Tibial nerve (tissue), 4 donors: ENCODE measurements at regions not wholly inside any gene's neighbourhood (a gene's known extent, or its start where the extent isn't known, plus 50 kb on each side); places are given as distances from the start of the nearest gene placed in this dataset.

ENCODE experiments used
- DNase-seq, 2 donors: peaks; one replicate each; pipeline ENCODE4 v3.0.0-alpha.2; 2019; ENCODE audit warnings: low spot score in 2 of 2
- H3K27ac ChIP-seq, 4 donors: fragments of 200-600 bp; sonication (generic) in 3 of 4; one replicate each; pipeline ENCODE4 v1.5.1; 2017 to 2019; ENCODE audit warnings: mild to moderate bottlenecking in 1 of 4
- H3K27me3 ChIP-seq, 2 donors: fragments of 200-600 bp; sonication (generic) in 1 of 2; one replicate each; pipeline versions ENCODE4 v1.5.1 to v1.6.0; 2017 to 2019
- H3K36me3 ChIP-seq, 3 donors: fragments of 200-600 bp; sonication (generic); one replicate each; pipeline ENCODE4 v1.5.1; 2018 to 2019
- H3K4me1 ChIP-seq, 4 donors: fragments of 200-600 bp; sonication (generic) in 3 of 4; one replicate each; pipeline ENCODE4 v1.5.1; 2017 to 2019
- H3K4me3 ChIP-seq, 4 donors: fragments of 200-600 bp; sonication (generic) in 3 of 4; one replicate each; pipeline ENCODE4 v1.5.1; 2017 to 2019; ENCODE audit warnings: mild to moderate bottlenecking in 1 of 4, moderate library complexity in 1 of 4
- H3K9me3 ChIP-seq, 4 donors: fragments of 200-600 bp; sonication (generic) in 3 of 4; one replicate each; pipeline ENCODE4 v1.5.1; 2017 to 2019
- CTCF ChIP-seq, 5 experiments: fragments of 200-600 bp in 3 of 5; fragments of 450-650 bp in 2 of 5; sonication (generic) in 3 of 5; IDR thresholded peaks; one replicate each; pipeline ENCODE4 v1.5.1; 2016 to 2019; ENCODE audit warnings: antibody characterized with exemption in 5 of 5, mild to moderate bottlenecking in 3 of 5, moderate library complexity in 2 of 5
- EP300 ChIP-seq, 2 donors: sonication (generic); formaldehyde crosslinking; IDR thresholded peaks; one replicate each; pipeline ENCODE4 v1.6.1; 2017; ENCODE audit warnings: antibody characterized with exemption in 2 of 2, mild to moderate bottlenecking in 1 of 2
- POLR2A ChIP-seq, 2 donors: fragments of 450-650 bp; IDR thresholded peaks; one replicate each; pipeline ENCODE4 v1.6.1; 2017; ENCODE audit warnings: antibody characterized with exemption in 2 of 2, mild to moderate bottlenecking in 2 of 2, moderate library complexity in 2 of 2
- WGBS, 2 donors: methylation state at CpG; one replicate each; pipeline ENCODE4 v1.1.5; 2018; 5-methylcytosine and 5-hydroxymethylcytosine counted together

- no peaks in the 10 kb centered on the region for H3K27me3 ChIP-seq
- H3K9me3 ChIP-seq, result no peaks in the 10 kb centered on the region
- no peak for DNase-seq
- H3K4me3 ChIP-seq, result no peak overlapping the region
- 43 to 56% methylated on average over 1 of the region's 1 CpG for WGBS, 2 donors
- TF ChIP-seq EP300 (IDR thresholded peaks at IDR 0.05) (no peak), CTCF (IDR thresholded peaks at IDR 0.05) (no peak), POLR2A (IDR thresholded peaks at IDR 0.05) (no peak)
- H3K4me1 ChIP-seq, result peaks cover 0 to 4% (median 0%) of the 10 kb centered on the region in 4 donors
- no peak overlapping the region for H3K27ac ChIP-seq
- H3K36me3 ChIP-seq, result no peaks in the 10 kb centered on the region
Measured at GRCh38 chr10:30680908-30681307, 51.4 kb upstream of the LYZL2 start.
